ENCODE measurements at regions not wholly inside any gene's neighbourhood (a gene's known extent, or its start where the extent isn't known, plus 50 kb on each side); places are given as distances from the start of the nearest gene placed in this dataset.
A peak's percentile ranks its signal among the peaks of the same experiment; 100 is the strongest.

DNA sequence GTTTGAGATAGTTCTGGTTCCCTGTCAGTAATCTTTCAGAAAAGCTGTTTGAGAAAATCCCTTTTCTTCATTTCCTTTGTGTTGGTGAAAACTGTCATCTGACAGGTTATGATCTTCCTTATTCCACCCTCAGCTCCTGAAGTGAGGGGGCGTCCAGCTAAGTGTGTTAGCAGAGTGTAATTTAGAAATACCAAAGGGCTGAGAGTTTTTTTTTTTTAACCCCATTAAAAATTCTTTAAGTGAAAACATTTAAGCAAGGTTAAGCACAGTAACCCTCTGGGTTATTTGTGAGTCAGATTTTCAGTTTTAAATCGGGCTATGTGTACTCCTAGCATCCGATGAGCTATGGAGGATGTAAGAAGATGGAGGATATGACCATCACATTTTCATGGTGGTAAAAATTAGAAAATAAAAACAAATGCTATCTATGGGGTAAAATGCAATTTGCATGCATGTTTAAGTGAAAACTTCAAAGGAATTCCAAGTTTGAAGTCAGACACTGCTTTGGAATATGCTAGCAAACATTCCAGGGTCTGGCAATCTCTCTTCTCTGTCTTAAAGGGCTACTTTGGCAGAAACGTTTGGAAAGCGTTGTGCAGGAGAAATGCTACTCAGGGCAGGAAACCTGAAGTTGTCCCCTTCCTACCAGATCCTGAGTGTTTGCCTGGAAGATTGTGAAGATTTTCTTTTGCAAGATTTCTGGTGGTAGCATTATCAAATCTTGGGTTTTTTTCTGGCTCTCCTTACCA lies 197.0 kb upstream of the PRICKLE1 start:
- DNase-seq, result no peak

DNA sequence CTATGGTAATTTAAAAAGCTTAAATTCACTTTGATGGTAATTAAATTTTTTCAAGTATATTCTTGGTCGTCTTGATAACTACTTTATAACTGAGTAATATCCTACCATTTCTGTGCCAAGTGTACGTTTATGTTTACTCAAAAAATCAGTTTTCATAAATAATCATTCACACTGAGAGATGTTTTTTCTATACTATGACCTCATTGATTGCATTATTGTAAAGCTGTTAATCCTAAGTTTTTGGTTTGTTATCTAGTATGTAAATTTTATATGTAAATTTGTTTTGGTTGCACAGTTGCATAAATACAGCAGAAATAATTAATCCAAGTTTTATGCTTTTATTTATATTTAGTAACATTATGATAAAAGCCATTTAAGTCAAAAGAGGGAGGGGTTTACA lies 196.4 kb upstream of the PRICKLE1 start:
- no peak for DNase-seq

DNA sequence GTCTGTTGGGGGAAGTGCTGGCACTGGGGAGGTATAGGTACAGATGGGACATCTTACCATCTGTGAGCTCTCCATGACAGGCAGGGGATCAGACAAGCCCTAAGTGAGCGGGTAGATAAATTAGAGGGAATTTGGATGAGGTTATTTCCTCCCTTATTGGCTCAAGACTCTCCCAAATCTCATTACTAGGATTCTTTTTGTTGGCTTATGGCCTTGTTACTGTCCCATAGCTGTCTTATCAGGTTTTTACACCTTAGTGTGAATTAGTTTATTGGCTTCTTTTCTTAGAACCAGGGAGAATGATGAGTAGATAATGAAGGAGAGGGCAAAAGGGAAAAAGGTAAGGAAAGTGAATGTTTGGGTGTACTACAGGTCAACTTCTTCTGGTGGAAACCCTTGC lies 191.1 kb upstream of the PRICKLE1 start:
- peak; percentile 32 for DNase-seq

DNA sequence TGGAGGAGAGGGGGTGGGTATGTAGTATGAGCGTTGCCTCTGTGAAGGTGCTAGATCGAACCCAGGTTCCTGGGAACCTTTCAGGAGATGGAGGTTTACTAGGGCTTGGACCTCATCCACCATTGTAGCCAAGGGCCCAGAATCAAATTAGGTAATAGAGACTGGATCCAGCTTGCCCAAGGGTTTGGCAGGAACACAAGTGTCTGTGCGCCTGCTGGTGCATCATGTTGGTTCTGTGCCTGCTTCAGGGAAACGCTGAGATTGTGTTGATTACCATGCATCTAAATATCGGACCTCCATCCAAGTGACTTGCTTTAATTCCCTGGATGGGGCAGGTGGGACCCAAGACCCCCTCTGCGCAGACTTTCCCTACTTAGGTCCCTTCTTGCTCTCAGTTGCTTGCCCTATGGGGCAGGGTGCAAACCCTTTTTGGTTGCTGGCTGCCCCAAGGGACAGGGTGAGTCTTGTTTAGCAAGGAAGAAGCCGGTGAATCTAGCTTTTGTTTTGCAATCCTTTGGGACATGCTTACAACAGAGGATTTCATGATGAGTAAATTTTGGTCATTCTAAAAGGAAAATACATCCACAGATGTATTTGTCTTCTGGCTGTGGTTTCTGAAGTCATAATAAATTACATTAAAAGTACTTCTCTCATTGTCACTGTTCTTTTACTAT lies 189.8 kb upstream of the PRICKLE1 start:
- DNase-seq, result peak; percentile 22

DNA sequence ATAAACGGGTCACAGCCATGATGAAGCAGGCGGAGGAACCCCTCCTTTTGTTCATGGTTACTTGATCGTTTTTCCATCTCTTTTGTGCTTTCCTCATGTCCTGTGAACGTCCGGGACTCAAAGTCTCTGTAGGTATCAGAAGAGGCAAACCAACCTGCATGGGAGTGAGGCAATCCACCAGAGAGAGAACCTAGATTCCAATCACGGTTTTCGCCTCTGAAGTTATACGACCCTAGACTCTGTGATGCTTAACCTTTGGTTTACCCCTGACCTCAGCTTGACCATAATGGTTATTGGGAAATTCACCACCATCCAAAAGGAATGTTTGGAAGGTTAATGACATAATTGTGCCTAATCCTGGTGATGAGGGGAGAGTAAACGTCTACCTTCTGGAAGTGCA lies 186.8 kb upstream of the PRICKLE1 start:
- DNase-seq, result peak; percentile 28

DNA sequence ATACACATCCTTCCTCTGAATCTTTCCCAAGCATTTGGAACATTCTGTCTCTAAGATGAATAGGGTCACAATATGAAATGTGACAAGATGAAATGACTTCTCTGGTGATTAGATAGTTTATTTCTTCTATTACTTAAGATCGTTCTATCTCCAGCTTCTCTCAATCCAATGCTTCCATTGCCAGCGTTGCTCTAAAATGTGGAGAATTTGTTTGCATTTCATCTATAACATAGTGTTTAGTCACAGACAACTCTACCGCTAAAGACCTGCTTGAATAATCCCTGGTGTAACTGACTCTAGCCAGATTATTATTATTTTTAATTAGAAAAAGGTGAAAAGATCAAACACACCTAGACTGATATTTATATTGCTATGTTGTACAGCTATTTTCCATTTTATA lies 184.7 kb upstream of the PRICKLE1 start:
- DNase-seq, result no peak

DNA sequence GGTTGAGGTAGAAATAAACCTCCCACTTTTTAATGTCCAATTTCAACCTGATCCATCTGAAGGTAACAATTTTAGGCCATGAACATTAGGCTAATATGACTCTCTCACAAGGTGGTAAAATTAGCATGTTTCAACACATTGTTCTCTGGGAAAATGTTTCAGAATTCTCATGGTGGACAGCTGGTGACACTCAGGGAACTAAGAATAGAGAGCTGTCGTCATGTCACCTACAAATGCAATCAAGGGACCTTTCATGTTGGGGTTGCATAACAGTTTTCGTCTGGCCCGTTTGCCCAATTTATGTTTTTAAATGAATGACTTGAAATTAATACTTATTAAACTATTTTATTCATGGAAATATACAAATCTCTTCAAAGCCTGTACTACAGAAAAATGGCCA lies 180.7 kb upstream of the PRICKLE1 start:
- no peak for DNase-seq

DNA sequence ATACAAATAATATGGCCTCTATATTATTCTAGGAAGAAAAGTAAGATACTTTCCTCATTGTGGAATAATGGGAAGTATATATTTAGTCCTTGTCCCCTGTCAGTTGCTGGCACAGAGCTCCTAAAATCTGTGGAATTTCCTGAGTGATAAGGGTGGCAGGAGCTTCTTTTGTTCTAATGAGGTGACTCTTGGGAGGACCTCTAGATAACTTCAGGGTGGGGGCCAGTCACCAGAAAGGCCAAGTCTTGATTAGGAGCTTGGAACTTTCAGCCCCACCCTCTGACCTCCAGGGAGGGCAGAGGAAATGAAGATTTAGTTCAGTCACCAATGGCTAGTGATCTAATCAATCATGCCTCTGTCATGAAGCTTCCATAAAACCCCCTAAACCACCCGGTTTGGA lies 179.9 kb upstream of the PRICKLE1 start:
- DNase-seq, result no peak

DNA sequence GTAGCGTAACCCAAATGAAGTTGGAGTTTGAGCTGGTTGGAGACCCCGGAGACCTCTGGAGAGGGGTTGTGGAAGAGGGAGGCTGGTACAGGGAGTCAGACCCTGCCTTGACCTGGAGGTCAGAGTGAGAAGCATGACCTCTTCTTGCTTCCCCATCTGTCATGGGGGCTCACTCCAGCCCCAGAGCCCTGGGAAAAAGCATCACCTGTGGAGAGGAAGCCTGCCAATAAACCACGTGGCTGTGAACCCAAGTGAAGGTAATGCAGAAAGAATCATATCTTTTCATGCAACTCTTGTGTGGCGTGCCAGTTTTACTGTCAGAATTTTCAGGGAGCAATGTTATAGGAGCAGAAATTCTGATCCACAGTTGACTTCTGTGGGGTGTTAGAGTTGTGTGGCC lies 178.5 kb upstream of the PRICKLE1 start:
- no peak for DNase-seq

DNA sequence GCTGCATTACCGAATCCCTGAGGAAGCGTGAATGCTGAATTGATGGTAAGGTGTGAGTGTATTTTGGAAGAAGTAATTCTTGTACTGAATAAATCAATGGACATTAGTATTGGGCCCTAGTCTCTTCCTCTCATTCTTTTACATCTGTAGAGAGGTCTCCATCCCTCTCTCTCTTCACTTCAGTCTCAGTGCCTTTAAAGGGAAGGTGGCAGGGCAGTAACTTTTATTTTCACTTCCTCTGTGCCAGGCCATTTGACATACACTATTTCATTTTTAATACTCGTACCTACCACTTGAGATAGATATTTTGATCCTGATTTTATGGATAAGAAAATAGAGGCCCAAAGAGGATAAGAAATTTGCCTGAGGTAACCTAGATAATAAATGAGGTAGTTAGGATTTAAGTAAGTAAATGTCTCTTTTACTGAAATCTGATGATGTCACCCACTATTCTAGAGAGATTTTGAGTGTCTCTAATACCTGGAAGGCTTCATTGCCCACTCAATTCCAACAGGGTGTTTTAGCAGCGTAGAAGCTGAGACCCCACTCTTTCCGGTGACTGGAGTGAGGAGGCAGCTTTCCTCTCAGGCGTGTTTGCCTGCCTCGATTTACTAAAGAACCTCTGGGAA lies 177.9 kb upstream of the PRICKLE1 start:
- no peak for DNase-seq

DNA sequence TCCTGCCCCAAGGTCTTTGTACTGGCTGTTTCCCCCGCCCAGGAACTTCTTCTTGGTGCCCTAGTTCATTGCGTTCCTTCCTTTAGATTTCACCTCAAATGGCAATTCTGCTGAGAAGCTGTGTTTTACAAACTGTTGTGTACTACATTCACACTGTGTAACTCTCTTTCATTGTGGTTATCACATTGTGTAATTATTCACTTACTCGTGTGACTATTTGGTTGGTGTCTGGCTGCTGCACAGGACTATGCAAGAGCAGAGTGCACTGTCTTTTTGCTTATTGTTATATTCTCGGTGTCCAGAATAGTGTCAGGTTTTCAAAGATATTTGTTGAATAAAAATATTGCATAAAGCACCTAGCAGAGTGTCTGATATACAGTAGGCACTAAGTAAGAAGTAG lies 177.2 kb upstream of the PRICKLE1 start:
- DNase-seq, result no peak

DNA sequence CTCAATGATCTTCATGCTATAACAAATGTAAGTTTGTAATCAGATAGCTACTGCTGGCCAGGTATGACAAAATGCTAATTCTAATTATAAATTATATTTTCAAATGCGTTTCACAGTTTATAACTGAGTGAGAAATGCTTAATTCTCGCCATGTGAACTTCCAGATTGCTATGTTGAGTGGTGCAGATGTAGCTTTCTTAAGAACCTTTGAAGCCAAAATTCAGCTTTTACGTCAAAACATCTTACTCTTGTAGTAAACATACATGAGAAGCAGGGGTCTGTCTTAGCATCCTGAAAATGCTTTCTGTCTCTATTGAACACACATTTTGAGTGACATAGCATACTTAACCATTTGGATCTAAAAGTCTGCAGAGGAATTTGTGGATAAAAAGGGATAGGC lies 176.5 kb upstream of the PRICKLE1 start:
- DNase-seq, result no peak

DNA sequence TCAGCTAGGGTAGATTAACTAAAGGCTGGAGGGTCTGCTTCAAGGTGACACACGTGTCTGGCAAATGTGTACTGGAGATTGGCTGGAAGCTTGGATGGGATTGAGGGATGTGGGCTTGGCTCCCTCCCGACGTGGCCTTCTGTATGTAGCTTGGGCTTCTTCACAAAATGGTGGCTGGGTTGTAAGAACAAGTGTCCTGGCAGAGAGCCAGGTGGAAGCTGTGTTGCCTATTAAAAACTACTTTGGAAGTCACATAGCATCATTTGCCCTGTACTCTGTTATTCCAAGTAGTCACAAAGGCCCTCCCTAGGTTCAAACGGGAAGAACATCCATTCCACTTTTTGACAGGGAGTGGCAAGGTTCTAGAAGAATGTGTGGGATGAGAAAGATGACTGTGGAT lies 174.1 kb upstream of the PRICKLE1 start:
- peak; percentile 43 for DNase-seq

DNA sequence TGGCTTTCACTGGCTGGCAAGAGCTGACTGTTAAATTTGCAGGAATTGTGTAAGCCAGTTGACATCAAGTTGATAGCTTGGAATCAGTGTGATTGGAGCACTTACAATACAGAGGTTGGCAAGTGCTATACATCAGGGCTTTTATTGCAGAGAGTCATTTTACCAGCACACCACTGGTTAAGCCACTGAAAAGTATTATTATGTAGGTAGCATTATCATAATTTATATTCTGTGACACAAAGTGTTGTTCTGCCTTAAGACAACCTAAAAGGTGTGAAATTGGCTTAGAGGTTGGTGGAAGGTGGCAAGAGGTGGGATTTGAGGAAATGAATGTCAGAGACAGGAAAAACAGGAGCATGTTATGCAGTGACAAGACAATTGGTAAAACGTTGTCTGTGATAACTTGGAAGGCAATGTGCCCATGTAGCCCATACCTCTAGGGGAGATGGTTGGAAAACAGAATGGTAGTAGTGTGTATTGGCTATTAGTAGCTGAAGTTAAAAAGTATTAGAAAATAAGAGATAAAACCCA lies 172.9 kb upstream of the PRICKLE1 start:
- DNase-seq, result no peak

DNA sequence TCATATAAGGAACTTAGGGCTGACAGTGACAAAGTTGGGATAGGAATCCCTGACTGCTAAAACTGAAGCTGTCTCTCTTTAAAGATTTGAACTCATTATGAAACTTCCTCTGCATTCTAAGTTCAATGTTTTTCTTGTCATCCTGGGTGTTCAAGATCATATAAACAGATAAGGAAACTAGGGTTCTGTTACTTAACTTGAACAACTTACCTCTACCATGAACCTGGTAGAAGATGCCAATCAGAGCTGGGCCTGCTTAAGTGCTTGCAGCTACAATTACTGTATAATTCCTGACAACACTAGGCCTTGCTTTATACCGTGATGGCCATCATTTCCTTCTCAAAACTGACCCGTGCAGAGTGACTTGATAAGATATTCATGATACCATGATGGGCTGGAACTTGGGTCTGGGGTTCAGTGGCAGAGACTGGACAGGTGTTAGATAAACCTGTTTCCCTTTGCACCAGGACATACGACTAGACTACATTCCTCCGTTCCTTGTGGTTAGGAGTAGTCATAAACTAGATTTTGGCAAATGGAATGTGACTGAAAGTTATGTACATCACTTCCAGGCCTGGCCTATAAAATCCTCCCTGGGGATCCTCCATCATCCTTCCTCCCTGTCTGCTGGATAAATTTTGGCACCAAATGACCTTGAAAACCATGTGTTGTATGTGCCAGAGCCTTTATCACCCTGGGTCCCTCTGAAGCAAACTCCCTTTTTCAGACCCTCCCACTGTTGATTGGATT lies 172.2 kb upstream of the PRICKLE1 start:
- DNase-seq, result no peak

DNA sequence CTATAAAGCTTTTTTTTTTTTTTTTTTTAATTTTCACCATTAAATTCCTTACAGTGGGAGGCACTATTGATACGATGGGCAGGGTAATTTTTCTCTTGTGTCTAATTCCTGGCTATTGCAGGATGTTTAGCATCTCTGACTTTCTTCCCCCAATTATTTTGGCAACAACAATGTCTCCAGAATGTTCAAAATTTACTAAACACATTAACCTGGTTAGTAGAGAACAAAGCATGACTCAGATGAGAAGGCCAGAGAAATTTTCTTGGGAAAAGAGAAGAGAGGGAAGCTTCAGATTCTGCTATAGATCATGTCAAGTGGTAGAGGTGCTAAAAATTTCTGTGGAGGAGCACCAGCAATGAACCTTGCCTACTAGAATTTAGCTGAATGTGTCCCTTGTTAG lies 171.5 kb upstream of the PRICKLE1 start:
- DNase-seq, result no peak

DNA sequence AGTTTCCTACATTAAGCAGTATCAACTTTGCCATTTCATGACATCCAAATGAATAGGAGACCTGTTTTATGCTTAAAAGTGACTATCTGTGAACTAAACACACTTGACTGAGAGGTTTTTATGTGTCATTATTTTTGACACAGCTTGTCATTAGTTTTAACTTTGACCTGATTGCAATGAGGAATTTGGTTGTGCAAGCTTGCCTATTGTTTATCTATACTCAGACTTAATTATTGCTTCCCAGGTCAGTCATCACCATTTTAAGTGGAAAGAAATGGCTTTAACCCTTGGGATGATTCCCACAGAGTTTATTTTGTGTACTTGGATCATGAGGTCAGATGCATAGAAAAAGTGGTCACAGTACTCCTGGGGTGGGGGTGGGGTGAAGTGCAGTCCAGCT lies 171.0 kb upstream of the PRICKLE1 start:
- peak; percentile 31 for DNase-seq

DNA sequence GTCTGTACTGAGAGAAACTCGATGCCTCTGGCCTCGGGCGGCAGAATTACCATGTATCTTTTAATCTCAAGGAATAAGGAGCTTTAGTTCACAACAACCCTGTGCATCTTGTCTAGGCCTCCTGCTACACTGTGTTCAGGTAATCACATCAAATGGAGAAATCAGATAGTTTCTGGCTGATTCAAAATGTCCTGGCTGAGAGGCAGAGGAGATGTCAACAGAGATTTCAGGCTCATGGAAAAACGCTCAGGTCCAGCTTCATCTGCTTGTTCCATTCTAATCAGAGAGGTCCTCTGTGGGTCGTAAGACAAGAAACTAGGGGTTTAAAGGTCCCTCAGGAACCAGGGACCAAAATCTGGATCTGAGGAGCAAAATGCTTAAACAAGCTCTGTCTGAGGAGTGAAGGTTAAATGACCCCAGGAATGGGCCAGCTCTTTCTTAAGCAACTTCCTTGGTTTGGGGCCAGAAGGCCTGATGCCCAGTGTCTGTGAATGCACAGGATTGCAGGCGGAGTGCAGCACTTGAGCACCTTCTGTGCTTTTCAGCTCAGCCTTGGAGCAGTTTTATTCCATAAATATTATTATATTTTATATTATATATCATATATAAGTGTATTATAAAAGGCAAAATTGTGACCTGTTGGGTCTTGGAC lies 170.2 kb upstream of the PRICKLE1 start:
- no peak for DNase-seq

DNA sequence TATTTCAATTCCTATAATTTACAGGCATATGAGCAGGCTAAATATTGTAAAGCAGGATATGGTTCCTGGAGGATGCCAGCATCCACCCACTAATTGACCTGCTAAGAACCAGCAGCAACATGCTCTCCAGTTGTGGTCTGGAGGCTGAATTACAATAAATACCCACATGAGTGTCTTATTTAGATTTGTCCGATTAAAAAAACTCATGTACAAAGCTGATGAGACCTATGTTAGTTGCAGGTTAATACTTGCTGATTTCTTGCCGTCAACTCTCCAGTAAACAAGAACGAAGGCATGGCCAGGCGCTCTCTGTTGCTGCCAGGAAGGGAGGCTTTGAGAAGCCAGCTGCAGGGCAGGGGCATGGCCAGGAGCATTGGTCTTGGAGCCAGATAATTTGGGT lies 169.3 kb upstream of the PRICKLE1 start:
- DNase-seq, result no peak

DNA sequence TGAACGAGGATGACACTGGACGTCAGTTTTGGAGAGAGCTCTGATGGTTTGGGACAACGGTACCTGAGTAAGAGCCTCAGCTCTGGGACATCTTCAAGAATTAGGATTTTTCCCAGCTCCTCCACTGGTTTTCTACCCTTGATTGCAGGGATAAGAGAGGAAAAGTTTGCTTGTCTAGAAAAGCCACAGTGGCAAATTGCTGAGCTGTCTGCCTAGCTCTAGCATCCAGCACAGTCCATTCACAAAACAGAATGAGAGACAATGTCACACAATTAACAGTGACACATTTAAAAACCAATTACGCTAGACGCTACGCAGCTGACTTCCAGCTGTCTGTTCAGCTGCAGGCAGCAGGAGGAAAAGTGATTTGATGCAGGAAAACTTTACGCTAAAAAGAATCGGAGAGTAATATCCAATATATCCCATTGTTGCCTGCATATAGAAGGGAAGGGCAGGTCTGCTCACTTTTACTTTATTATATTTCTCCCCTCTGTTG lies 168.1 kb upstream of the PRICKLE1 start:
- DNase-seq, result peak; percentile 61

DNA sequence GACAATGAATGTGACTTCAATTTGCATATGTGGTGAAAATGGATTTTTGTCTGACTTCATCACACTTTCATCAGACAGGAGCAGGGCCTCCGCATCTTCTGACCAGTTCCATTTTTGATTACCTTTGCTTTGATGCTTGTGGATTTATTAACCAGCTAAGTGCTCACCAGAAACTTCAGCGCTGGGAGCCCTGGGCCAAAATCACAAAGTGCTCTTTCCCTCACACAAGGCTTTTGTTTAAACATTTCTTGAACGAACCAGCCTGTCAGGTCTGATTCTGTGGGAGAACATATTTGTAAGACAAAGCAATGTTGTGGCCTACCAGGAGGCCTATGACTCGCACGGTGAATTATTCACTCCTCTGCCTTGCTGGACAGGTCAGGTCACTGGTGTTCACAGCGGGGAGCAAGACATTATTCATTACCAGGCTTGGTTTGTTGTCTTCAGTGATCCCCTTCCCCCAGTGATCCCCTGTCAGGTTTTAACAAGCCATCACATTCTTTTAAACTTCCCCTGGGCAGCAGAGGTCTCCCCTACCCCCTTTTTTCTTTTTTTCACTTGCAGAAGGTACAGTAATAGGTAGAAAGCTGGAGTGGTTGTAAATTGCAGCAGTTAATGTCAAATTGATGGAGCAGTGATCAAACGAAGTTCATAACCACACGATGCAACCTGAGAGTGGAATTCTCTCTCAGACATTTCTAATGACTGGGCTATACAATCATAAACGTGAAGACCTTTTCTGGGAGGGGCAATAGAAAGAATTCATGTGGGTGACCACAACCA lies 167.5 kb upstream of the PRICKLE1 start:
- DNase-seq, result peak; percentile 58

DNA sequence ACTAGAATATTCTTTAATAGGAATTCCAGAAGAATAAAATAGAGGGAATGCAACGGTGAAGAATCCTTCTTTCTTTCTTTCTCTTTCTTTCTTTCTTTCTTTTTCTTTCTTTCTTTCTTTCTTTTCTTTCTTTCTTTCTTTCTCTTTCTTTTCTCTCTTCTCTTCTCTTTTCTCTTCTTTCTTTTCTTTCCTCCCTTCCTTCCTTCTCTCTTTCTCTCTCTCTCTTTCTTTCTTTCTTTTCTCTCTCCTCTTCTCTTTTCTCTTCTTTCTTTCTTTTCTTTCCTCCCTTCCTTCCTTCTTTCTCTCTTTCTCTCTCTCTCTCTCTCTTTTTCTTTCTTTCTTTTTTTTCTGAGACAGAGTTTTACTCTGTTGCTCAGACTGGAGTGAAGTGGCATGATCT lies 160.8 kb upstream of the PRICKLE1 start:
- DNase-seq, result no peak

Measured in NCI-H69 (cell line).